ENCODE measurements at regions not wholly inside any gene's neighbourhood (a gene's known extent, or its start where the extent isn't known, plus 50 kb on each side); places are given as distances from the start of the nearest gene placed in this dataset.

DNA sequence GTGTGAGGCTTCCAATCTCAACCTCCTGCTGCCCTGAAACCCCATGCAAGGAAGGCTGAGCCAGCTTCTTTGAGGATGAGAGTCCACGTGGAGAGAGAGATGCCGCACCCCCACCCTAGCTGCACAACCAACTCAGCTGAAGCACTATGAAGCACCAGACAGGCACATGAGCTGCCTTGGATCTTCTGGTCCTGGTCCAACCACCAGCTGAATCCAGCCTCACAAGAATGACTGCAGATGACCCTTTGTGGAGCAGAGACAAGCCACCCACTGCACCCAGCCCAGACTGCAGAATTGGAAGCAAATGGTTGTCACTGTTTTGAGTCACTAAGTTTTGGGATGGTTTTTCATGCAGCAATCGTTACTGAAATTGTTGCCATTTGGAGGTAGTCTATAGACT lies 149.6 kb upstream of the SYT13 start:
- no peak for DNase-seq

DNA sequence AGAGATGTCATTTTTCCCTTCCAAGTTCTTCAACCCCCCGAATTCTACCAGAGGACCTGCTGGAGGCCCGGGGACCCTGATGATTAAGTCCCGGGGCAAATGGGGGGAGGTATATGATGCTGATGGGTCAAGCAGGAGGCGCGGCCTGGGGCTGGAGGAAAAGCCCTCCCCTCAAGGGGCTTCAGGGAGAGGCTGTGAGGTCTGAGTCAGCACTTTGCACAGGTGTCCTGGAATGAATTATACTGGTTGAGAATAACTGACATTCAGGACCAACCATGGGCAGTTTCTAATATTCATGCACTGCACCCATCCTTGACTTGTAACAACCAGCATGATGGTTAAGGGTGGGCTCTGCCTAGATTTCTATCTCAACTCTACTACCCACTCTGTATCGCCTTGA lies 146.8 kb upstream of the SYT13 start:
- no peak for DNase-seq

DNA sequence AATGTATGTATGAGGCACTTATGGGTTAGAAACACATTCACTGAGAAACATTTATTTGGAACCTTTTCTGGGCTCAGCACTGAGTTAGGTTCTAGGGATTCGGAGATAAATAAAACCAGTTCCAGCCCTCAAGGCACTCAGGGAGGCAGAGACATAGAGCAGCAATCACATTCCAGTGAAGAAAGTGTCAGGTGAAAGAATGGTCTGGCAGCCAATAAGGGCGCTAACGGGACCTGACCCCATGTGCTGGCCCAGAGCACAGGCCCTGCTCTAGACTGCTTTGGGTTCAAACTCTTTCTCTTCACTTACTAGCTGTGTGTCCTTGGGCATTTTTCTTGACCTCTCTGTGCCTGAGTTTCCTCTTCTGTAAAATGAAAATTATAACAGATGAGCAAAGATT lies 146.0 kb upstream of the SYT13 start:
- DNase-seq: no peak

DNA sequence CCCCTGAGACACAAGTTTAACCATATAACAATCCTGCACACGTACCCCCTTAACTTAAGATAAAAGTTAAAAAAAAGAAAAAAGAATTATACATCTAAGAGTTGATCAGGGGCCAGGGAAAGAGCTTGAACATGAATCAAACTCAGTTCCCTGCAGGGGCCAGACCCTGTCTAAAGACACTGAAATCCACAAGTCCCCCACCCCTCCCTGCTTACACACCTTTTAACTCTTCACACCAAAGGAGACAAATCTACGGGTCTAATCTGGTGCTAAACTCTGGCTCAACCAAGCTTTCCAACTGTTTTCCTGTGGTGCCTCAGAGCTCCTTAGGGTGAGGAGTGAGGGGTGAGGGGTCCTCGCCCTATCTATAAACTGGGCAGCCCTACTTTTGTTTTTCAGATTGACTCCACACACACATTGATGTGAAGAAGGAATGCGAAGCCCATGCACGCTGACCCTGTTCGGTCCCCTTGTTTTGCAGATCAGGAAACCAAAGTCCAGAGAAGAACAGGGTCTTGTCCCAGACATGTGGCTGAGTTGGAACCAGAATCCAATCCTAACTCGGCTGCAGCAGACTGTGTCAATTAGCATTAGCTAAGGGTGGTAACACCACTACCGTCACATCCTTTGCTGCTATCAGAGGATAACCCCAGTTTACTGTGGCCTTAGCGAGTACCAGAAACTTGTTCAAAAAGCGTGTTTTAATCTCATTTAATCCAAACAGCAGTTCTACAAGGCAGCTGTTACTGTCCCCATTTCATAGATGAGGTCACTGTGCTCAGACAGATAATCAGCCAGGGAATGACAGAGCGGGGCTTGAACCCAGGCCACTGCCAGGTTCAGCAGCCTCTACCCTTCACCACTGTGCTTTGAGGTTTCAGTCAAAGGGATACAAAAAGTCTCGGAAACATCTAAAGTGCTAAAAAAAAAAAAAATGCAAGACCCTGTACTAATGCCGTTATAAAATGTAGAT lies 145.2 kb upstream of the SYT13 start:
- DNase-seq: no peak

DNA sequence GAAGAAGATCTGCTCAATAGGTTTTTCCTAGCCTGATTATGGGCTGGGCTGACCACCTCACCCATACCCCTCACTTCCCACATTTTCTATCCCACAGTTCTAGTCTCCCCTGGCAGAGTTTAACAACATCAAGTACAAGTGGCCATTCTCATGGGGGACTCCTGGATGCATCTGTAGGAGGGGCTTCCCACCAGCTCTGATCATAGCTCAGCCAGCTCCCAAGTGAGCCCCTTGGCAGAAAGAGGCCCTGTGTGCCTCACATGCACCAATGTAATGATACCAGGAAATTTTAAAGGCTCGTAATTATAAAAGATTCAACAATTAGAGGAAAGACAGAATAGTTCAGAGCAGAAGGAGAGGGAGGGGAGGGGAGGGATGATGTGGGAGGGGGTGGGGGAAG lies 144.2 kb upstream of the SYT13 start:
- no peak for DNase-seq

DNA sequence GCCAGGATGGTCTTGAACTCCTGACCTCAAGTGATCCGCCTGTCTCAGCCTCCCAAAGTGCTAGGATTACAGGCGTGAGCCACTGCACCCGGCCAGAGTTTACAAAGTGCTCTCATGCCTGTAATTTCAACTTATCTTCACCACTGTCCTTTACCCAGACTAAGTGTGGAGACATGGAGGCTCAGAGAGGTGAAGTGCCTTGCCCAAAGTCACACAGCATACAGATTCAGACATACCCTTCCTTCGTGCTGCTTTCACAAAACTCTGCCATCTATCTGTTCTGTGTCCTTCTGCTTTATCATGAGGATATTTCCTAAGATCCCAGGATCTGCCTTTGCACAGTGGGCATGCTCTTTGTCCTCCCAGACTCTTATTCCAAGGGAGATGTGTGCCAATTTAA lies 143.6 kb upstream of the SYT13 start:
- DNase-seq: no peak

DNA sequence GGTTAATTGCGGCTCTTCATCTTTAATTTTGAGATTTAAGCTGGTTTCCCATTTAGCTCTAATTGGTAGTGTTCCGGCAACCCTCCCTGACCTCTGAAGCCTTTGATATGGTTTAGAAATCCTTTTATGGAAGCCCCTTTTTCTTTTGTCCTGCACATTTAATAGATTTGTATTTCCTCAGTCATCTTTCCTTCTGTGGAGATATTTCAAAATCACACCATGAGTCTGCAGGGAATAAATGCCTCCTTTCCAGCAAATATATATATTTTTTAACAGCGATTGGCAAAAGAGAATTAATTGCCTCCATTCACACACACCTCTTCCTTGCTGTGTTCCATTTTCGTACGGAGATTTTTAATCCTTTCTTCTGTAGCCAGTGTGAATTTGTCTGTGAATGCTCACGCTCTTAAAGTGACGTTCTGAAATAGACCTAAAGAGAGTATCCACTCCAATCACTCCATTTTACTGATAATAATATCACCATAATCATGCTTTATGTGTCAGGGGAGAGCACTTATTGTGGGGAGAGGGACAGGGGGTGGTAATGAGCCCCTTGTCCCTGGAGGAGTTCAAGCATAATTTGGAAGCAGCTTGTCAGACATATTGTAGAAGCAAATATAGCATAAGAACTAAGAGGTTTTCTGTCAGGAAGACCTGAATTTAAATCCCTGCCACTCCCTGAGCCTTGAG lies 142.5 kb upstream of the SYT13 start:
- no peak for DNase-seq

DNA sequence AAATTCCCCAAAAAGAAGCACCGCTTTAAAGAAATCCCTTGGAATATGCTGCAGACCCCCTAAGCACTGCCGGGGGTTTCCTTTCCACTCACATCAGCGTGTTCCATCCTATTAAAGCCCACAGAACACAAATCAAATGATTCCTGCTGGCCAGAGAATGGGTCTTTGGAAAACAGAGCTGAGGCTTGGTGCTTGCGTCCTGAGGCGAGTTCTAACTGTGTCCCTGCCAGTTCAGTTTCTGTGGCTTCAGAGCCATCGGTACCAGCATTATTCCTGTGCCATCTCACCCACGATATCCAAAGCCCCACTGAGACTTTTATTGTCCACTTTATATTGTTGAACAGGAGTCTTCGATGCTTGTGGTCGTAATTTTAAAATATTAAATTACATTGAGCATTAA lies 142.0 kb upstream of the SYT13 start:
- no peak for DNase-seq

DNA sequence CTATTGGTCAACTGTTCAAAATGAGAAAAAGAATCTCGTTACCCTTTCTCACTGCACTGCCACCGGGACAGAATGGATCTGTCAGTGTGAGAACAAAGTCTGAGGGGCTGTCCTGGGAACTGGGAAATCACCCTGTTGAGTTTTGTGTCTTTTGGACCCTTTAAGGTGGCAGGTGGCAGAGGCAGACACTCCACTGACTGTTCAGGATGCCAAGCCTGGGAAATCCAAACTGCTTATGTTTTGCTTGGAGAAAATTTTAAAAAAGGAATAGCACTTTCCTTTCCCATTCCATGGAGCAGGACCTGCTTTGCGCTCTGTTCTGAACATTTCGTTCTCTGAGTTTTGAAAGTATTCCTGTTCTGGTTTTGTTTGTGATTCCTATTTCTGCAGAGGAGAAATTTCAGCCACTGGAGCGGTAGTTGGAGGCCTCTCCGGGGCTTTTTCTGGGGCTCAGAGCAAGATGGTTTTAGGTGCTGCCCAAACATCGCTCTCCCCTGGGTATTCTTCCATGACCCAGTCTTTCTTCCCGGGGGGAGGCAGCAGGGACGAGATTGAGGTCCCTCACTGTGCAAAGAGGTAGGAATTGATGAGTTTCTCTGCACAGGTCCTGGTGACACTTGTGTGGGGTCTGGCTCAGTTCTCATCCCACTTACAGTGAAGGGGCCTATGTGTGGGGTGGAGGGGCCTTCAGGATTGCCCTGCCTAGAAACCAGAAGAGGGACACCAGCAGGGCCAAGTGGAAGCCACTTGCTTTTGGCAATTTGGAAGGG lies 138.5 kb upstream of the SYT13 start:
- no peak for DNase-seq

DNA sequence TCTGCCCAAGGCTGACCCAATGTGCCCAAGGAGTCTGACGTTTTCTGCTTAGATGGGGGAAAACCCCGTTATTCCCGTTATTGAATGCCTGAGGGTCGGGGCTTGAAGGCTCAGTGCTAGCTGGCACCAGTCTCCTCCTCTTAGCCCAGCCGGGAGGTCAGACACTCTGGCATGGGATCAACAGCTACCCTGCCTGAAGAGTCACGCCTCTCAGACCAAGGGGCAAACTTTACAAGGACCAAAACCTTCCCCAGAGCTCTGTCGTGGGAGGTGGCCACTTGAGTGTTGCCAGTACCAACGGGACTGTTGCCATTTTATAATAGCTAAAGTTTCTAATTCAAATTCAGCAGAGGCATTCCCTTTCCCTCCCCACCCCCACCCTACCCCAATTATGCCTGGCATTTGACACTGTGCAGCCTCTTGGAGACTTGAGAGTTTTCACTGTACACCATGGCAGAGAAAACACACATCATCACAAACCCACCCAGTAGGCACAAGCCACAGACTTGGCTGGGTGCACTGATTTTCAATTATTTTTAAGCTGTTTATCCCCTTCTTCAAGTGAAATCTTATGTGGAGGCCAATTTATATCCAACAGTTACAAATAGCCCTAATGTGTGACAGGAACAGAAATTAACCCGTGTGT lies 137.5 kb upstream of the SYT13 start:
- no peak for DNase-seq

DNA sequence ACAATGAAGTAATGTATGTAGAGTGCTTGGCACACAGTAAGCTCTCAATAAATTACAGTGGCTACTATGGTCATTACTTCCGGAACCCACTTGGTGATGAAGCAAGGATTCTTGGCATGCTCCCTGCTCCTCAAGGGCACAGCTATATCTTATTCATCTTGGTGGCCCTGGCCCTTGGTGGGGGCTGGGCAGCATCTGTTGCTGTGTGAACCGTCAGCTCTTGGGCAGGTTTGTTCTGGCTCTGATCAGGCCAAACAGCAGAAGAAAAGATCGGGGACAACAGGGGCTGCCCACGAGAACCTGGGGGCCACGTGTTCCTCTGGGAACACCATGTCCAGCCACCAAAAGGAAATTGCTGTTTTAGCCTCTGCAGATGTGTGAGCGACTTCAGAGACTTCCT lies 136.9 kb upstream of the SYT13 start:
- no peak for DNase-seq

DNA sequence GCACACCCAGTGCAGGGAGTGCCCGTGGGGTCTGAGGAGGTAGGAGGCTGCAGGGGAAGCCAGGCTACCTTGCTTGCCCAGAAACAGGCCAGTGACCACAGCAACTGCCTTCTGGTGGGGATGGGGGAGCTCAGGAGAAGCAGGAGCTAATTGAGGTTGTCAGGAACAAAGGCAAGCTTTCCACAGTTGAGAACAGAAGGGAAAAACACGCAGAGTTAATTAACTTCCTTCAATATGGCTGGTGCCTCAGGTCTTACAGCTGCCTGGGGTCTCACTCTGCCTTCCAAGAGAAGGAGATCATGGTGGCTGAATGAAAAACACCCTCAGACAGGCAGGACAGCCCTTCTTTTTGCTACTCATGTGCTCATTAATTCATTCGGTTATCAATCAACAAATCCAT lies 127.9 kb upstream of the SYT13 start:
- no peak for DNase-seq

DNA sequence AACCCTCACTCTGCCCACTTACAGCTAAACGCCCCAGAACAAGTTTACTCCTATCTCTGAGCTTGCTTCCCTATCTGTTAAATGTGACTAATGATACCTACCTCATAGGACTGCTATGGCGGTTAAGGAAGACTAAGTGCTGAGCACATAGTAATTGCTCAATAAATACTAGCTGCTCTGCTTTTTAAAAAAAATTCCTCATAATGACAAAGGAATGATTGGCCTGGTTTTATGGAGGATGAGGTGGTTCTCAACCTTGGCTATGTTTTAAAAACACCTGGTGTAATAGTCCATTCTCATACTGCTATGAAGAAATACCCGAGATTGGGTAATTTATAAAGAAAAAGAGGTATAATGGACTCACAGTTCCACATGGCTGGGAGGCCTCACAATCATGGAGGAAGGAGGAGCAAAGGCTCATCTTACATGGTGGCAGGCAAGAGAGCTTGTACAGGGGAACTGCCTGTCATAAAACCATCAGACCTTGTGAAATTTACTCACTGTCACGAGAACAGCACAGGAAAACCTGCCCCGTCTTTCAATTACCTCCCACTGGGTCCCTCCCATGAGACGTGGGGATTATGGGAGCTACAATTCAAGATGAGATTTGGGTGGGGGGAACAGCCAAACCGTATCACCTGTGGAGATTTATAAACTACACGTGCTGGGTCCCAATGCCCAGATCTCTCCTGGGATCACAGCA lies 127.2 kb upstream of the SYT13 start:
- DNase-seq: no peak

DNA sequence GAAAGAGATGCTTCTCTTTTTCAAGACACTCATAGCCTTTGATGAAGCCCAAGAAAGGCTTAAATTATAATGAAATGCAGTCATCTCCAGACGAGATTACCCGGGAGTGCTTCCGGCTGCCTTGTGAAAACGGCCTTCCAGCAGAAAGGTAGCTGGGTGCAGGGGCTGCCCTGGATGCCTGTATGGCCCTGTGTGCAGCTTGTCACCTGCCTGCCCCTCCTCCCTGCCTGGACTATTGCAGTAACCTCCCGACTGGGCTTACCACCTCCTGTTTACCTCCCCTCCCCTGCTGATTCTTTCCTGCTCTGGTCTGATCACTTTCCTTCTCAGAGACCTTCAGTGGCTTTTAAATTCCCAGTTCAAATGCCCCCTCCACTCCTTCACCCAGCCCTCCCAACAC lies 126.4 kb upstream of the SYT13 start:
- no peak for DNase-seq

DNA sequence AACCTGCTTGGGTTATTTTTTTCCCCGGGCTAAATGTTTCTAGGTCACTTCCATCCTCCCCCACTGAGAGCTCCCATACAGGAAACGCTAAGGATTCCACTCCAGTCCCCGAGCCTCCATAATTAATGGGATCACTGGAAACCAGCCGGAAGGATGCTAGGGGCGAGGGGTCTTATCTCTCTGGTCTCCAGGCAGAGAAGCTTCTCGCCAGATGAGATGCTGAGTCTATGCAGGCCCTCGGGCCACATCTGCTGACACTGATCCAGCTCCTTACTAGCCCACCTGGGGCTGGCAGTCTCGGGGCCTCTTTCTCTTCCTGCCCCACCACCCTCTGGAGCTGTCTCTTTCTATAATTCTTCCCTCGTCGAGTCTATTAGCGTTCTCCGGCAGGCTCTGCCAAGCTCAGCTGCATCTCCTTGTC lies 125.9 kb upstream of the SYT13 start:
- DNase-seq: no peak

DNA sequence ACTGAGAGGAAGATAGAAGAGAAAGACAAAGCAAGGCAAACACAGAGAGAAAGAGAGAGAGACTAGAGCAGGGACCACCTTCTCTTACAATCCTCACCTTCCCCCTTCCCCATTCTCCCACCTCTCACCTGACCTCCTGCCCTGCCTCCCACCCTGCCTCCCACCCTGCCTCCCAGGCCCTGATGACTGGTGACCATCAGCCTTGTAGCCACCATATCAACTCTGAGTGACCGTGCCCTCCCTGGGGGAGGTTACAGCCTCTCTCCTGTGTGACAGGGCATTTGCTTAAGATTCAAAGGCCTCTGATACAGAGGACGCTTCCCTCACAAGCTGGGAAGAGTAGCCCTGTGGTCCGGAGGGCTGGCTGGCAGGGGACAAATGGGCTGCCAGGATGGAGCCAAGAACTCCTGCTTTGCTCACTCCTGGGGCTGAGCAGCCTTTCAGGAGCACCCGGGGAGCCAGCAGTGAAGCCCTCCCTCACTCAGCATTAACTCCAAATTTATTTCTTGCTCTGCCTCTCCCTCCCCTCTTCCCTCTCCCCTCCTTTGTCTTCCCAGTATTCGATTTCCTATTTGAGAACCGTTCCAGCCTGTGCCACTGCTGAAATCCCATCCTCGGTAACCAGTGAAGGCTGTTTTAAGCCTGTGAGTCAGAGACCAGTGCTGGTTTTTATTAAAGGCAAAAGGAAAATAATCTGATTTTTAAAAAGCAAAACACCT lies 125.2 kb upstream of the SYT13 start:
- no peak for DNase-seq

DNA sequence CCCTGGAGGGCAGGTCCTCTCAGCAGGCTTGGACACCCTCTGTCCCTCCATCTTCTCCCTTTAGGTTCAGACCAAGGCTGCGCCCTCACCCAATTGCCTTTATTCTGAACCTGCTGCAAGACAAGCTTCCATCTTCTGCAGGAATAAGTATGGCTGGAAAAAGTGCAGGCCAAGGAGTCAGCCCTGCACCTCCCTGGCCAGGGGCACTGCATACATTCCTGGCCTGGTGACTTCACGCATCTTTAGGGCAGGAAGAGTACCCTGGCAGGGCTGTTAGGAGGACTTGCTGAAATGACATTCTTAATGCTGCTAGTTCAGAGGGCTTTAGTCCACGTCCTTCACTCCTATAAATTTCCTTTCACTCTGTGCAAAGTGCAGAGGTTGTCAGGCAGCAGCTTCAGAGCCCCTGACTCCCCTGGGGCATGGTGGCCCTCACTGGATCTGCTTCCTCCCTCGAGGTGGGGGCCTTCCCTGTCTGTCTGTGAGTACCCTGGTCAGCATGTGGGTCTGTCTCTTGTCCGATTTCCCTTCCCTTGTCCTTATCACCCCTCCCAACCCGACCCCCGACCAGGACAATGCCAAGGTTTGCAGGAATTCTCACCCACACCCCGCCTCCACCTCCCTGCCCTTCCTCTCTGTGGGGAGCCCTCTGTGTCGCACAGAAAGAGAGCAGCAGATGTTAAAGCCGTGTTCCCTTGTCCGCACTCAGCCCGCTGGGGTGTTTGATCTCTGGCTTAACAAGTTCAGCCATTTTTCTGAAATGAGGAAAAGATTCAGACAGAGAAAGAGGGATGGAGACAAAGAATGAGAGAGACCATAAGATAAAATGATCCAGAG lies 124.5 kb upstream of the SYT13 start:
- no peak for DNase-seq

DNA sequence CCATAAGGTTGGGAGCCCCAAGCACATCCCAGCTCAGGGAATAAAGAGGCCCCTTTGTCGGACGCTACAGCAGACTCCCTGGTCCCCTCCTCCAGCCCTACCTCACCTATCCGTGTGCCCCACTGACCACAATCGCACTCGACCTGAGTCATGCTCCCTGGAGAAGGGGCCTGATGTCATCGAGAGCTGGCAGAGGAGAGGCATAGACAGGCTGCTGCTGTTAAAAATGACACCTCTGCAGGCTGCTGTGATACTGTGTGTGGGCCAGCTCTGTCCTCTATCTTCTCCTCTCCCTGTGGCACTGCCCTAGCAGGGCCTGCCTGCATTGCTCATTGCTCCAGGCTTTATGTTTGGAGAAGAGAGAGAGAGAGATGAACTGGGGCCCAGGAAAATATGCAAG lies 123.4 kb upstream of the SYT13 start:
- no peak for DNase-seq

DNA sequence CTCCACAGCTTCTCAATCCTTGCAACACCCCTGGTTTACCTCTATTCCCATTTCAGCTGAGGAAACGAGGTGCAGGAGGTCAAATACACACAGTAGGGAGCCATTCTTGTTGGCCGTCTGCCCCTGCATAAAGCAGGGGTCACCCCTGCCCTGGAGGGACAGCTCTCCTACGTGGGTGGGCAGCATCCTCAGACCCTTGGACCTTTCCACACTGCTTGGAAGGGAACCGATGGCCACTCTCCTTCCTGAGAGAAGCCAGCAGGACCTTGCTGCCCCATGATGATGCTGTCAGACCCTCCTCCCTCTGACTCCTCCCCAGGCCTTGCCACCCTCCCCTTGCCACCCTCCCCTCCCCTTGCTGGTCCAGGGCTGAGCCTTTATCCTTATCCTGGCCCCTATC lies 121.1 kb upstream of the SYT13 start:
- no peak for DNase-seq

DNA sequence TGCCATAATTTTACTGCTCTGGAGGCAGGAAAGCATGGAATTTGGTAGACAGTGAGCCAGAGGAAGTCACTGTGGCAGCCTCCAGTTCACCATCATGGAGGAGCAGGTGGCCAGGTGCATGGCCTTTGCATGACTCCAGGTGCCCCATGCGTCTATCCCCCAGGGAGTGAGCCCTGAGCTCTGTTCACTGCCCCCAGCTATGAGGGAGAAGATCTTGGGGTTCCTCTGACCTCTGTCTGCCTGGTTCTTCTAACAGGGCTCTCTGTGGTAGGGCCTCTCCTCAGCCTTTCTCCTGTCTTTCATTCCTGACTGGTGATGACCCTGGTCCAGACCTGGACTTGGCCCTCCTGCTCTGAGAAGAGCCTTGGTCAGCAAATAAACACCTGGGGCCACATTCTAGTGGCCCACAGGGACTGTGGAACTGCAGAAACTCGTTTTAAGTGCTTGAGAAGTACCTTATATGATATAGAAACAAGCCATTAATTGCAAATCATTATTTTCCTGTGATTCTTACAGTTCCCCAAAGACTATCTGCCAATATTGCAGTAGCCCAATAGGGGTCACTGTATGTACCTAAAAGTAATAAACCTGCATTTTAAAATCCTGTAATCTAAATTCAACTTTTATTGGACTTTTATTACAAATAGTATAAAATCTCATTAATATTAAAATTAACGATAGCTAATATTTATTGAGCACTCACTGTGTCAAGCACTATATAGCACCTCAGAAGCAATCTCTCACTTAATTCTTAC lies 120.0 kb upstream of the SYT13 start:
- no peak for DNase-seq

Measured in activated CD4-positive, alpha-beta T cell treated with anti-CD3 and anti-CD28 coated beads, Interleukin-2, amount 50 U/mL, for 48 hours (primary cell).